RWPE1 (cell line): ENCODE measurements at regions not wholly inside any gene's neighbourhood (a gene's known extent, or its start where the extent isn't known, plus 50 kb on each side); places are given as distances from the start of the nearest gene placed in this dataset.

Experiments used
- CTCF ChIA-PET: fragments of 350-600 bp; sonication (Branson Sonifier 250); formaldehyde crosslinking; extraction: SDS; loops from one replicate; lab custom pipeline; 2021; lab: Yijun Ruan, JAX
- POLR2A ChIA-PET: fragments of 400-600 bp; formaldehyde crosslinking; extraction: SDS; loops from one replicate; lab custom pipeline; 2020; ENCODE audit warnings: antibody characterized with exemption; ENCODE audit not compliant: low non-redundant PET; lab: Yijun Ruan, JAX
- DNase-seq: peaks from one replicate; pipeline ENCODE4 v3.0.0; 2012; ENCODE audit warnings: low spot score
- H3K27ac ChIP-seq: fragments of 450-650 bp; 2 replicates; pipeline ENCODE4 v1.5.1; 2017
- CTCF ChIP-seq: fragments of 450-650 bp; conservative IDR thresholded peaks from 2 replicates; pipeline ENCODE4 v1.5.1; 2017; ENCODE audit warnings: low read depth, mild to moderate bottlenecking

- CTCF ChIA-PET = no interaction called here
- no peak for TF ChIP-seq CTCF
- no peak for DNase-seq
- POLR2A ChIA-PET = no interaction called here
- H3K27ac ChIP-seq = no peak overlapping the region
Observed at GRCh38 chr2:58788402-58788801, 547.3 kb upstream of the FANCL start.

GRCh38 chr2:58770846-58771245 lies 529.7 kb upstream of the FANCL start:
- CTCF ChIA-PET = no interaction called here

GRCh38 chr2:58769864-58770234 lies 528.7 kb upstream of the FANCL start:
- no peak for DNase-seq
- ChIA-PET CTCF (no interaction called here), POLR2A (no interaction called here)
- no peak for TF ChIP-seq CTCF
- H3K27ac ChIP-seq = no peak overlapping the region

More at GRCh38 chr2:58770846-58771245, 529.7 kb upstream of the FANCL start:
- TF ChIP-seq CTCF = no peak
- H3K27ac ChIP-seq = no peak overlapping the region
- no peak for DNase-seq
- POLR2A ChIA-PET = no interaction called here

- H3K27ac ChIP-seq = no peak overlapping the region
- no peak for TF ChIP-seq CTCF
- no peak for DNase-seq
- ChIA-PET CTCF (no interaction called here), POLR2A (no interaction called here)
Observed at GRCh38 chr2:58769111-58769863, 528.2 kb upstream of the FANCL start.

GRCh38 chr2:58768715-58769080 lies 527.6 kb upstream of the FANCL start:
- no peak for DNase-seq
- POLR2A ChIA-PET = no interaction called here
- TF ChIP-seq CTCF = no peak
- no peak overlapping the region for H3K27ac ChIP-seq
- CTCF ChIA-PET = no interaction called here

- no peak for DNase-seq
- H3K27ac ChIP-seq = no peak overlapping the region
- POLR2A ChIA-PET = no interaction called here
- CTCF ChIA-PET = no interaction called here
- no peak for TF ChIP-seq CTCF
Observed at GRCh38 chr2:58767828-58768714, 526.9 kb upstream of the FANCL start.
